ENCODE measurements at regions not wholly inside any gene's neighbourhood (a gene's known extent, or its start where the extent isn't known, plus 50 kb on each side); places are given as distances from the start of the nearest gene placed in this dataset.

GRCh38 chr10:128278362-128278761 is 152.1 kb upstream of the MKI67 start:
- TF ChIP-seq REST (IDR thresholded peaks at IDR 0.05; ENCODE audit: insufficient read depth in 1 of 2, low read depth in 2 of 2, low read length in 2 of 2) (no peak), POLR2AphosphoS5 (IDR thresholded peaks at IDR 0.05; ENCODE audit: low read depth, low read length) (no peak), FOXP2 (optimal IDR thresholded peaks at IDR 0.05; ENCODE audit: borderline replicate concordance, extremely low read depth, extremely low read length, insufficient read depth) (no peak), TAF1 (IDR thresholded peaks at IDR 0.05; ENCODE audit: borderline replicate concordance, insufficient read depth, low read length) (no peak), SIN3A (IDR thresholded peaks at IDR 0.05; ENCODE audit: borderline replicate concordance, insufficient read depth, low read length) (no peak)

- no peak for TF ChIP-seq FOXP2 (optimal IDR thresholded peaks at IDR 0.05; ENCODE audit: borderline replicate concordance, extremely low read depth, extremely low read length, insufficient read depth)
- TF ChIP-seq REST (IDR thresholded peaks at IDR 0.05; ENCODE audit: insufficient read depth in 1 of 2, low read depth in 2 of 2, low read length in 2 of 2) = no peak
- no peak for TF ChIP-seq SIN3A (IDR thresholded peaks at IDR 0.05; ENCODE audit: borderline replicate concordance, insufficient read depth, low read length)
- no peak for TF ChIP-seq TAF1 (IDR thresholded peaks at IDR 0.05; ENCODE audit: borderline replicate concordance, insufficient read depth, low read length)
- TF ChIP-seq POLR2AphosphoS5 (IDR thresholded peaks at IDR 0.05; ENCODE audit: low read depth, low read length) = no peak
Measured at GRCh38 chr10:128280271-128280670, 154.0 kb upstream of the MKI67 start.

GRCh38 chr10:128281343-128281742 is 155.1 kb upstream of the MKI67 start:
- TF ChIP-seq POLR2AphosphoS5 (IDR thresholded peaks at IDR 0.05; ENCODE audit: low read depth, low read length) = no peak

- TF ChIP-seq FOXP2 (optimal IDR thresholded peaks at IDR 0.05; ENCODE audit: borderline replicate concordance, extremely low read depth, extremely low read length, insufficient read depth) (no peak), POLR2AphosphoS5 (IDR thresholded peaks at IDR 0.05; ENCODE audit: low read depth, low read length) (no peak), REST (IDR thresholded peaks at IDR 0.05; ENCODE audit: insufficient read depth in 1 of 2, low read depth in 2 of 2, low read length in 2 of 2) (no peak), SIN3A (IDR thresholded peaks at IDR 0.05; ENCODE audit: borderline replicate concordance, insufficient read depth, low read length) (no peak), TAF1 (IDR thresholded peaks at IDR 0.05; ENCODE audit: borderline replicate concordance, insufficient read depth, low read length) (no peak)
Measured at GRCh38 chr10:128281861-128282260, 155.6 kb upstream of the MKI67 start.

GRCh38 chr10:128286141-128286761 is 160.0 kb upstream of the MKI67 start:
- TF ChIP-seq POLR2AphosphoS5 (IDR thresholded peaks at IDR 0.05; ENCODE audit: low read depth, low read length) = no peak
- TF ChIP-seq TAF1 (IDR thresholded peaks at IDR 0.05; ENCODE audit: borderline replicate concordance, insufficient read depth, low read length) = no peak
- TF ChIP-seq REST (IDR thresholded peaks at IDR 0.05; ENCODE audit: insufficient read depth in 1 of 2, low read depth in 2 of 2, low read length in 2 of 2) = no peak
- no peak for TF ChIP-seq SIN3A (IDR thresholded peaks at IDR 0.05; ENCODE audit: borderline replicate concordance, insufficient read depth, low read length)
- TF ChIP-seq FOXP2 (optimal IDR thresholded peaks at IDR 0.05; ENCODE audit: borderline replicate concordance, extremely low read depth, extremely low read length, insufficient read depth) = no peak

Data from PFSK-1 (cell line).